Progenitor cell of endocrine pancreas (in vitro differentiated cells): ENCODE measurements at regions not wholly inside any gene's neighbourhood (a gene's known extent, or its start where the extent isn't known, plus 50 kb on each side); places are given as distances from the start of the nearest gene placed in this dataset.

Source experiments
- DNase-seq: peaks from one replicate; pipeline ENCODE4 v3.0.0; 2021; ENCODE audit warnings: low spot score; ENCODE audit not compliant: unreplicated experiment
- H3K27ac Mint-ChIP-seq: 2 replicates; pipeline ENCODE4 v1.8.0; 2021; ENCODE audit warnings: mild to moderate bottlenecking, moderate library complexity, mixed read lengths
- H3K27me3 Mint-ChIP-seq: 2 replicates; pipeline ENCODE4 v1.8.0; 2021; ENCODE audit warnings: mixed read lengths
- H3K36me3 Mint-ChIP-seq: 2 replicates; pipeline ENCODE4 v1.8.0; 2022; ENCODE audit warnings: mixed read lengths; ENCODE audit not compliant: insufficient read depth
- H3K4me1 Mint-ChIP-seq: 2 replicates; pipeline ENCODE4 v1.8.0; 2021; ENCODE audit warnings: low read depth, mixed read lengths
- H3K4me3 Mint-ChIP-seq: 2 replicates; pipeline ENCODE4 v1.8.0; 2021; ENCODE audit warnings: low read depth, mild to moderate bottlenecking, moderate library complexity, mixed read lengths
- H3K9me3 Mint-ChIP-seq: 2 replicates; pipeline ENCODE4 v1.8.0; 2021; ENCODE audit warnings: low read depth, mixed read lengths
- CTCF ChIP-seq: fragments of 200-600 bp; sonication (generic); IDR thresholded peaks from one replicate; pipeline ENCODE4 v1.5.0; 2021; ENCODE audit warnings: antibody characterized with exemption, mild to moderate bottlenecking; ENCODE audit not compliant: unreplicated experiment

- H3K27me3 Mint-ChIP-seq = no peaks in the 10 kb centered on the region
- H3K9me3 Mint-ChIP-seq = peaks cover 4% of the 10 kb centered on the region
- no peak for DNase-seq
- H3K4me3 Mint-ChIP-seq = no peak overlapping the region
- H3K27ac Mint-ChIP-seq = no peak overlapping the region
- no peak for TF ChIP-seq CTCF
- no peaks in the 10 kb centered on the region for H3K36me3 Mint-ChIP-seq
- H3K4me1 Mint-ChIP-seq = peaks cover 8% of the 10 kb centered on the region
Measured at GRCh38 chr7:79828866-79829265, 305.8 kb upstream of the GNAI1 start.

- DNase-seq = no peak
- Mint-ChIP-seq H3K4me1 (peaks cover 10% of the 10 kb centered on the region), H3K27me3 (no peaks in the 10 kb centered on the region), H3K27ac (no peak overlapping the region), H3K4me3 (no peak overlapping the region), H3K9me3 (no peaks in the 10 kb centered on the region), H3K36me3 (no peaks in the 10 kb centered on the region)
- TF ChIP-seq CTCF = no peak
Measured at GRCh38 chr7:79823246-79823951, 311.2 kb upstream of the GNAI1 start.

- Mint-ChIP-seq H3K36me3 (no peaks in the 10 kb centered on the region), H3K27ac (no peak overlapping the region), H3K27me3 (no peaks in the 10 kb centered on the region), H3K4me3 (no peak overlapping the region), H3K4me1 (peaks cover 7% of the 10 kb centered on the region), H3K9me3 (no peaks in the 10 kb centered on the region)
- TF ChIP-seq CTCF = no peak
- no peak for DNase-seq
Measured at GRCh38 chr7:79822620-79823240, 311.9 kb upstream of the GNAI1 start.

- Mint-ChIP-seq H3K27ac (no peak overlapping the region), H3K4me1 (peaks cover 3% of the 10 kb centered on the region), H3K4me3 (no peak overlapping the region)
Measured at GRCh38 chr7:79820387-79820786, 314.2 kb upstream of the GNAI1 start.

GRCh38 chr7:79810916-79811315 is 323.7 kb upstream of the GNAI1 start:
- no peaks in the 10 kb centered on the region for H3K9me3 Mint-ChIP-seq
- no peak for DNase-seq
- H3K4me1 Mint-ChIP-seq = peaks cover 11% of the 10 kb centered on the region
- no peak overlapping the region for H3K4me3 Mint-ChIP-seq
- H3K27ac Mint-ChIP-seq = no peak overlapping the region
- TF ChIP-seq CTCF = no peak
- H3K36me3 Mint-ChIP-seq = no peaks in the 10 kb centered on the region
- H3K27me3 Mint-ChIP-seq = peaks cover 3% of the 10 kb centered on the region

More at GRCh38 chr7:79820387-79820786, 314.2 kb upstream of the GNAI1 start:
- no peaks in the 10 kb centered on the region for H3K27me3 Mint-ChIP-seq
- TF ChIP-seq CTCF = no peak
- H3K9me3 Mint-ChIP-seq = no peaks in the 10 kb centered on the region
- no peak for DNase-seq
- H3K36me3 Mint-ChIP-seq = no peaks in the 10 kb centered on the region
